Parathyroid adenoma (tissue), 2 donors: ENCODE measurements at regions not wholly inside any gene's neighbourhood (a gene's known extent, or its start where the extent isn't known, plus 50 kb on each side); places are given as distances from the start of the nearest gene placed in this dataset.

Experiments
- H2AFZ ChIP-seq: fragments of 300-600 bp; sonication (generic); one replicate; pipeline ENCODE4 v1.7.0; 2017; ENCODE audit warnings: antibody characterized with exemption, mild to moderate bottlenecking
- H3K27ac ChIP-seq: fragments of 300-600 bp; sonication (generic); one replicate; pipeline ENCODE4 v1.7.0; 2017
- H3K27me3 ChIP-seq: fragments of 300-600 bp; sonication (generic); one replicate; pipeline ENCODE4 v1.7.0; 2017; ENCODE audit warnings: low read length; ENCODE audit not compliant: control insufficient read depth, insufficient read depth
- H3K36me3 ChIP-seq: fragments of 300-600 bp; sonication (generic); one replicate; pipeline ENCODE4 v1.7.0; 2017; ENCODE audit warnings: low read length; ENCODE audit not compliant: control insufficient read depth, insufficient read depth
- H3K4me1 ChIP-seq: fragments of 300-600 bp; sonication (generic); one replicate; pipeline ENCODE4 v1.7.0; 2017; ENCODE audit warnings: control low read depth
- H3K4me2 ChIP-seq: fragments of 300-600 bp; sonication (generic); one replicate; pipeline ENCODE4 v1.7.0; 2017; ENCODE audit warnings: low read length
- H3K4me3 ChIP-seq: fragments of 300-600 bp; sonication (generic); one replicate; pipeline ENCODE4 v1.7.0; 2017; ENCODE audit warnings: low read depth, low read length
- H3K79me2 ChIP-seq: fragments of 300-600 bp; sonication (generic); one replicate; pipeline ENCODE4 v1.7.0; 2017; ENCODE audit warnings: control low read depth
- H3K9ac ChIP-seq: fragments of 300-600 bp; sonication (generic); one replicate; pipeline ENCODE4 v1.7.0; 2017; ENCODE audit warnings: mild to moderate bottlenecking
- H3K9me3 ChIP-seq: fragments of 300-600 bp; sonication (generic); one replicate; pipeline ENCODE4 v1.7.0; 2017; ENCODE audit warnings: low read length; ENCODE audit not compliant: control insufficient read depth
- TF ChIP-seq, protein P1 (sequence below): fragments of 300-600 bp; sonication (generic); IDR thresholded peaks from one replicate; pipeline ENCODE4 v1.7.0; 2017; ENCODE audit warnings: antibody characterized with exemption, mild to moderate bottlenecking
- donor health status: primary hyperparathyroidism.

DNA sequence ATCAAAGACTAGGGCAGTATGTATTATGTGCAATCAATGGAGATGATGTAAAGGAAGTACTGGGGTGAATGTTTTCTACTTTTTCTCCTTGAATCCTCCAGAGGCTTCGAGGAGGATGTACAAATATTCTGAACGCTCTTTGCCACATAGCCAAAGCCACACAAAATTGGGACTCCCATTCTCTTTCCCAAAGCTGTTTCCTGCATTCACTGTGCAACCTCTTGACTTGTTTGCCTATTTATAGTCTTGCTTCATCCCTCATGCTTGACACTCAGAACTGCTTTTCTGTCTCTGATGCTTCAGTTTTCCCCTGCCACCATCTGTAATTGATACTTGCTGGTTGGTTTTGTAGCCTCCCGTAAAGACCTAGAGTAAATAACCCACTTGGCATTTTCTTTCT is 208.2 kb upstream of the RBMS1 start:
- Histone ChIP-seq H2AFZ (no peak overlapping the region), H3K36me3 (no peaks in the 10 kb centered on the region), H3K27me3 (no peaks in the 10 kb centered on the region), H3K9me3 (no peaks in the 10 kb centered on the region), H3K79me2 (no peaks in the 10 kb centered on the region), H3K4me3 (no peak overlapping the region), H3K4me1 (no peaks in the 10 kb centered on the region), H3K27ac (no peak overlapping the region), H3K4me2 (no peak overlapping the region), H3K9ac (no peak overlapping the region)
- TF ChIP-seq, protein P1, sequence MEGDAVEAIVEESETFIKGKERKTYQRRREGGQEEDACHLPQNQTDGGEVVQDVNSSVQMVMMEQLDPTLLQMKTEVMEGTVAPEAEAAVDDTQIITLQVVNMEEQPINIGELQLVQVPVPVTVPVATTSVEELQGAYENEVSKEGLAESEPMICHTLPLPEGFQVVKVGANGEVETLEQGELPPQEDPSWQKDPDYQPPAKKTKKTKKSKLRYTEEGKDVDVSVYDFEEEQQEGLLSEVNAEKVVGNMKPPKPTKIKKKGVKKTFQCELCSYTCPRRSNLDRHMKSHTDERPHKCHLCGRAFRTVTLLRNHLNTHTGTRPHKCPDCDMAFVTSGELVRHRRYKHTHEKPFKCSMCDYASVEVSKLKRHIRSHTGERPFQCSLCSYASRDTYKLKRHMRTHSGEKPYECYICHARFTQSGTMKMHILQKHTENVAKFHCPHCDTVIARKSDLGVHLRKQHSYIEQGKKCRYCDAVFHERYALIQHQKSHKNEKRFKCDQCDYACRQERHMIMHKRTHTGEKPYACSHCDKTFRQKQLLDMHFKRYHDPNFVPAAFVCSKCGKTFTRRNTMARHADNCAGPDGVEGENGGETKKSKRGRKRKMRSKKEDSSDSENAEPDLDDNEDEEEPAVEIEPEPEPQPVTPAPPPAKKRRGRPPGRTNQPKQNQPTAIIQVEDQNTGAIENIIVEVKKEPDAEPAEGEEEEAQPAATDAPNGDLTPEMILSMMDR: no peak

DNA sequence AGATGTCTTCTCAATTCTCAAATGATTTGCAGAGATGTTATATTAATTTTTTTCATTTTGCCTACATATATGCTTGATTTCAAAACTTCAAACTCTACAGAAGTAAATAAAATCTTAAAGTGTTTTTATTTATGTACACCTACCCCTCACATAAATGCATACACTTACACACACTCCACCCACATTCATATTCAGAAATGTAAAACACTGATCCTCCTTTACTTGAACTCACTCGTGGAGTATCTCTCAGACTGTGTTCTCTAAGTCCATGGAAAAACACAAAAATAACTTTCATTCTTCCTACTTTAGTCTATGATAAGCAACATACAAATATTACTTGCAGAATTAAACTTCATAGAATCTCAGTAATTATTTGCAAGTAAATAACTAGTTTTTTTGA is 209.1 kb upstream of the RBMS1 start:
- H3K9ac ChIP-seq: no peak overlapping the region
- TF ChIP-seq, protein P1: no peak

DNA sequence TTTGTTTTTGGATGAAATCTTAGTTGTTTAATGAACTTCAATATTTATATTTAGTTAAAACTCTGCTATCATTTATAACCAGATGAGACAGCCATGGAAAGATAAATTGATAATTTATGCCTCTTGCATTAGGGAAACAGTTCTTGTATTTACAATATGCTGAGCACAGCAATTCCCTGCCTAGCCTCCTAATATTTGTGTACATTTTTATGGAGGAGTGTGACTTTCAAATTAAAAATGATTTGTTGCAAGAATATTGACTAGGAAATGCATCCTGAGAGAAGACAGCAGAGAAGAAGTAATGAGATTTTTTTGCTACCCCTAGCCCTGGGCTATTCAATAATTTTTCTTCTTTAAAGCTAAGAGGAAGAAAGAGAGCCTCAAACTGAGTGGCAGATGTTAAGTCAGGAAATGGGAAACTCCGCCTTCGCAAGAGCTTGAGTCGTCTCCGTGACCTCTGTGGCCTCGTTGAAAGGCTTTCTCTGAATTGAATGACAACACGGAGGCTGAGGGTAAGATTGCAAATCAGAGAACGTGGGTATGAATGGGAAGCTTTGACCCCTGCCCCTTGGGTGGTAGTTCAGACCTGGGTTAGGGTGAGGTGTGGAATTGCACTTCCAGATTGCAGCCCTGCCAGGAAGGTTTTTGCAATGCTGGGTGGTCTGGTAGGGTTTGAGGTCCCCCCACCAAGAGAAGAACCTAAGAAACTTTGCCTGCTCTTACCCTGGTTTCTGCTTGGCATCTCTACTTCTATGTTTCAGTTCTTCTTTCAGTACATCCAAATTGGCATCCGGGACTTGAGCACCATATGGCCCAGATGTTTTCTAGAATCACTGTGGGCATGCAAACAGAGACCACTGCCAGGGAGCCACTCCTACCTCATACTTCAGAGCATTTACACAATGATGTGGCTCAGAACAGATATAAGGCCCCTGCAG is 210.3 kb upstream of the RBMS1 start:
- Histone ChIP-seq H3K4me2 (no peak overlapping the region), H3K27ac (no peak overlapping the region), H3K4me1 (no peaks in the 10 kb centered on the region)

More for the DNA sequence above, 209.1 kb upstream of the RBMS1 start:
- H3K79me2 ChIP-seq: no peaks in the 10 kb centered on the region
- no peaks in the 10 kb centered on the region for H3K4me1 ChIP-seq
- no peaks in the 10 kb centered on the region for H3K36me3 ChIP-seq
- no peak overlapping the region for H3K4me3 ChIP-seq
- H2AFZ ChIP-seq: no peak overlapping the region
- no peaks in the 10 kb centered on the region for H3K9me3 ChIP-seq
- H3K4me2 ChIP-seq: no peak overlapping the region
- H3K27me3 ChIP-seq: no peaks in the 10 kb centered on the region
- H3K27ac ChIP-seq: no peak overlapping the region

DNA sequence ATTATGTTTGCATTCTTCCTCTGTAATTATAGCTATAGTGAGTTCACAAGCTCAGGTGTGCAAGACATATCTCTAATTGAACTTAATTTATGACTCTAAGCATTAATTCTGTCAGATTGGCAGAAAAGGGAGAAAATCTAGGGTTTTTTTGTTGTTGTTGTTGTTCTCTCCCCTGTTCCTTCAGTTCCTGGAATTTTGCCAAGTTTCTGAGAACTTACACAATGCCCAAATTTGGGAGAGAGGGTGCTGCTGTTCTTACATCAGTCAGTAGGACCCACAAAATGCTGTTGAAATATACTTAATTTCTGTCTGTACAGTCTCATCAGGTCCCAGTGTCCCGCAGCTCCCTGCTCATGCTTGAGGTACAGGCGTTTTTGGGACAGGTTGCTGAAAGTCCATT is 221.8 kb upstream of the RBMS1 start:
- TF ChIP-seq, protein P1: no peak
- no peak overlapping the region for H3K27ac ChIP-seq

More for the DNA sequence above, 210.3 kb upstream of the RBMS1 start:
- Histone ChIP-seq H2AFZ (peak overlapping the region; percentile 23), H3K9me3 (no peaks in the 10 kb centered on the region), H3K79me2 (no peaks in the 10 kb centered on the region), H3K4me3 (no peak overlapping the region), H3K9ac (no peak overlapping the region), H3K27me3 (no peaks in the 10 kb centered on the region), H3K36me3 (no peaks in the 10 kb centered on the region)
- TF ChIP-seq, protein P1: no peak

More for the DNA sequence above, 221.8 kb upstream of the RBMS1 start:
- no peaks in the 10 kb centered on the region for H3K4me1 ChIP-seq
- H3K9ac ChIP-seq: no peak overlapping the region
- H3K36me3 ChIP-seq: no peaks in the 10 kb centered on the region
- no peaks in the 10 kb centered on the region for H3K27me3 ChIP-seq
- H2AFZ ChIP-seq: no peak overlapping the region
- H3K4me3 ChIP-seq: no peak overlapping the region
- no peak overlapping the region for H3K4me2 ChIP-seq
- H3K79me2 ChIP-seq: no peaks in the 10 kb centered on the region
- H3K9me3 ChIP-seq: no peaks in the 10 kb centered on the region
